Fibroblast of villous mesenchyme (primary cell): ENCODE measurements at regions not wholly inside any gene's neighbourhood (a gene's known extent, or its start where the extent isn't known, plus 50 kb on each side); places are given as distances from the start of the nearest gene placed in this dataset.

Experiments
- DNase-seq: peaks from one replicate; pipeline ENCODE4 v3.0.0-alpha.2; 2010; ENCODE audit warnings: low read depth
- H3K4me3 ChIP-seq: 2 replicates; pipeline ENCODE4 v1.5.1; 2011; ENCODE audit warnings: low read depth, mild to moderate bottlenecking, low read length
- TF ChIP-seq, protein P1 (sequence below): IDR thresholded peaks from 2 replicates; pipeline ENCODE4 v1.5.1; 2012; ENCODE audit warnings: low read depth, mild to moderate bottlenecking, low read length; ENCODE audit not compliant: insufficient read depth

DNA sequence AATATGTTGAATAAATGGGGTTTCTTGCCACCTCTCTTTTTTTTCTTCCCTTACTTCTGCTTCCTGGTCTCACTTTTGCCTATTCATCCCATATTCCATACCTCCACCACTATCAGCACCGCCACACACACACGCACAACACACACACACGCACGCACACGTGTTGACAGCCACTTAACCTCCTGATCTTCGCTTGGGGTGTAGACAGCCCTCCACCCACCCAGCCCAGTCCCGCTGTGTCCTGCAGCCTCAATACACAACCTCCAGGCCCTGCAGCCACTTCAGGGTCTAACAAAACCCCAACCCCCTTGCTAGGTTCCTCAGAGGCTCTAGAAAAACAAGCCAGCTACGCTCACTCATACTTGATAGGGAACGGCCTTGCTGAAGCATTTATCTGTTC lies 72.3 kb downstream of the LINC00237 start:
- TF ChIP-seq, protein P1, sequence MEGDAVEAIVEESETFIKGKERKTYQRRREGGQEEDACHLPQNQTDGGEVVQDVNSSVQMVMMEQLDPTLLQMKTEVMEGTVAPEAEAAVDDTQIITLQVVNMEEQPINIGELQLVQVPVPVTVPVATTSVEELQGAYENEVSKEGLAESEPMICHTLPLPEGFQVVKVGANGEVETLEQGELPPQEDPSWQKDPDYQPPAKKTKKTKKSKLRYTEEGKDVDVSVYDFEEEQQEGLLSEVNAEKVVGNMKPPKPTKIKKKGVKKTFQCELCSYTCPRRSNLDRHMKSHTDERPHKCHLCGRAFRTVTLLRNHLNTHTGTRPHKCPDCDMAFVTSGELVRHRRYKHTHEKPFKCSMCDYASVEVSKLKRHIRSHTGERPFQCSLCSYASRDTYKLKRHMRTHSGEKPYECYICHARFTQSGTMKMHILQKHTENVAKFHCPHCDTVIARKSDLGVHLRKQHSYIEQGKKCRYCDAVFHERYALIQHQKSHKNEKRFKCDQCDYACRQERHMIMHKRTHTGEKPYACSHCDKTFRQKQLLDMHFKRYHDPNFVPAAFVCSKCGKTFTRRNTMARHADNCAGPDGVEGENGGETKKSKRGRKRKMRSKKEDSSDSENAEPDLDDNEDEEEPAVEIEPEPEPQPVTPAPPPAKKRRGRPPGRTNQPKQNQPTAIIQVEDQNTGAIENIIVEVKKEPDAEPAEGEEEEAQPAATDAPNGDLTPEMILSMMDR: no peak
- DNase-seq: no peak
- H3K4me3 ChIP-seq: no peak overlapping the region

DNA sequence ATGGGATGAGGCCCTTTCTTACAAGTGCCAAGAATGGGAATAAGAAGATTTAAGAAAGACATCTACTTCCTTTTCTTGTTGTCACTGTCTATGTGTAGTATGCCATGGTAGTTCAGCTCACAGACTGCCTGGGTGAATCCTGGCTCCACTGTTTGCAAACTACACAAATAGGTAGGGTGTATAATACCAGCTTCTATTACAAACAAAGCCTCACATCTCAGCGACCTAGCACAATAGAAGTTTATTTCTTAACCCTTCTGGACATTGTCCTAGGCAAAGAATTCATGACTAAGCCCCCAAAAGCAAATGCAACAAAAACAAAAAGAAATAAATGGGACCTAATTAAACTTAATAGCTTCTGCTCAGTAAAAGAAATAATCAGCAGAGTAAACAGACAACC lies 74.5 kb downstream of the LINC00237 start:
- TF ChIP-seq, protein P1: no peak
- H3K4me3 ChIP-seq: no peak overlapping the region
- no peak for DNase-seq

DNA sequence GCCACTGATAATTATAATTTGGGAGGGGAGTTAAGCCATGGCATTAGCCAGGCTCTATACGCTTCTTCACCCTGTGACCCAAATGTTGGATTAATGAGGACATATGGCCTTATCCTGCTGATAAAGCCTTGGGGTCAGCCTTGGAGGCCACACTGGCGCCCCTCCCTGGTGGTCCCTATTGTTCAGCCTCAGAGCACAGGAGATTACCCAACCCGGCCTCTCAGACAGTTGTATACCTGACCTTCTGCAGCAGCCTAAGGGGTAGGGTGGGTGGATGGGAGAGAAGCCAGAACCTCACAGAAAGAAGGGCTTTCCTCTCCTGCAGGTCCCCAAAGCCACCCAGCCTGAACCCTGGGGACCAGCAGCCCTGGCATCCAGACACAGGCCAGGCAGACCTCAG lies 76.8 kb downstream of the LINC00237 start:
- no peak overlapping the region for H3K4me3 ChIP-seq
- DNase-seq: no peak
- TF ChIP-seq, protein P1: no peak

GRCh38 chr20:21028921-21029320 lies 77.2 kb downstream of the LINC00237 start:
- DNase-seq: no peak
- no peak overlapping the region for H3K4me3 ChIP-seq
- TF ChIP-seq, protein P1: no peak

DNA sequence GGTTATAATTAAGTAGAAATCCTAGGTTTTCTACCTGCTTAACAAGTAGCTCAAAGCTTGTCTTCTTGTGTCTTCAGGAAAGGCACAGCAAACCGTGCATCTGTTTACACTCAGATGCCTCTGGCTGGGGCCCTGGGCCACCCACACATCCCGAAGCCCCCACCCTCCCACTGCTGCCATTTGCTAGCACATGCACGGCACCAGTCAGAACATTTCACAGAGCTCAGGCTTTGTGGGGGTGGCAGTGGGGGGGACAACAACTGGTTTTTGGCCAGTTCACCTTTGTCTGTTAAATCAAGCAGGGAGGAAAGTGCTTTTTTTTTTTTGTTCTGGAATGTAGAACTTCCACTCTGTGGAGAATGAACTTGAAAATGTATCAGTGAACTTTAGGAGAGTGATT lies 77.7 kb downstream of the LINC00237 start:
- TF ChIP-seq, protein P1: no peak
- no peak overlapping the region for H3K4me3 ChIP-seq
- no peak for DNase-seq

DNA sequence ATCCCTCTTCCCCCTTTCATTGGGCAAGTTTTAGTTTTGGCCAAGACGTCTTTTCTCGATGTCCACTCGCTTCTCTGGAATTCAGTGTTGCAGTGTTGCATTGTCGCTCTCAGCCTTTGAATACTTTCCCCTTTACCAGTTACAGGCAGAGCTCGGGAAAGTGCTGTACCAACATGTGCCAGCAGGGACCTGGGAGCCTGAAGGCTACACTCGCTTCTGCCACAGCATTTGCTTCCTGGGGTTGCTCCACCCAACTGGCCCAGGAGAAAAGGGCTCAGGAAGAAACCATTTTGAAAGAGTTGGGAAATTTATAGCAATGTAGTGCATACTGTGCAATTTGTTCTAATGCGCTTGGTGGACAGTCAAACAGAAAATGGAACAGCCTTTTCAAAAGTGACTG lies 78.6 kb downstream of the LINC00237 start:
- TF ChIP-seq, protein P1: no peak
- DNase-seq: no peak
- H3K4me3 ChIP-seq: no peak overlapping the region

DNA sequence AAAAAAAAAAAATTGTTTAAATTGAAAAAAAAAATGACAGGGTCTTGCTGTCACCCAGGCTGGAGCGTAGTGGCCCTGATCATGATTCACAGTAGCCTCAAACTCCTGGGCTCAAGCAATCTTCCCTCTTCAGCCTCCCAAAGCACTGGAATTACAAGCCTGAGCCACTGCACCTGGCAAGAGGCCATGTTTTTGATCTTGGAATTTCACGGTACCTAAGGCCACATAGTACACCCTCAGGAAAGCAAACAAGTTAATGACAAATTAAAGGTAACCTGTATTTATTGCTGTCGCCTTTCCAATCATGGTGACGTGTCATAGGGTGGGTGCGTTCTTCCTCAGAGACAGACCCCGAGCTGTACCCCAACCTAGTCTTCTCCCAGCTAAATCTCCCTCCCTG lies 79.2 kb downstream of the LINC00237 start:
- DNase-seq: no peak
- TF ChIP-seq, protein P1: no peak
- no peak overlapping the region for H3K4me3 ChIP-seq
